Right lobe of liver (tissue), 6 donors: ENCODE measurements at regions not wholly inside any gene's neighbourhood (a gene's known extent, or its start where the extent isn't known, plus 50 kb on each side); places are given as distances from the start of the nearest gene placed in this dataset.

Experiments used
- ATAC-seq, 4 donors: fragments of 200-7000 bp; cut with Tn5 transposase; one replicate each; pipeline ENCODE4 v1.9.1; 2020; ENCODE audit warnings: mild to moderate bottlenecking in 4 of 4, moderate library complexity in 4 of 4
- DNase-seq, 3 donors: peaks; one replicate each; pipeline ENCODE4 v3.0.0-alpha.2; 2020
- H3K27ac ChIP-seq, 3 donors: fragments of 200-600 bp; one replicate each; pipeline ENCODE4 v1.8.0; 2022
- H3K27me3 ChIP-seq, 2 donors: fragments of 200-600 bp; one replicate each; pipeline ENCODE4 v1.8.0; 2022
- H3K36me3 ChIP-seq, 4 donors: fragments of 200-600 bp; sonication (generic) in 1 of 4; one replicate each; pipeline versions ENCODE4 v1.5.1 to v1.8.0; 2017 to 2022; ENCODE audit warnings: control low read depth in 1 of 4
- H3K4me1 ChIP-seq, 4 donors: fragments of 200-600 bp; sonication (generic) in 1 of 4; one replicate each; pipeline versions ENCODE4 v1.5.1 to v1.8.0; 2017 to 2022; ENCODE audit warnings: control low read depth in 1 of 4
- H3K4me3 ChIP-seq, 3 donors: fragments of 200-600 bp; one replicate each; pipeline ENCODE4 v1.8.0; 2022
- H3K9me3 ChIP-seq, 4 donors: fragments of 200-600 bp; sonication (generic) in 1 of 4; one replicate each; pipeline versions ENCODE4 v1.5.1 to v1.8.0; 2017 to 2022; ENCODE audit warnings: control low read depth in 1 of 4
- POLR2A ChIP-seq: fragments of 450-650 bp; IDR thresholded peaks from one replicate; pipeline ENCODE4 v1.6.1; 2017; ENCODE audit warnings: antibody characterized with exemption, mild to moderate bottlenecking
- WGBS: methylation state at CpG from one replicate; pipeline ENCODE4 v1.1.6; 2018; ENCODE audit warnings: low coverage, low lambda C conversion rate; ENCODE audit not compliant: insufficient coverage; ENCODE audit errors: missing lambda C conversion rate; 5-methylcytosine and 5-hydroxymethylcytosine counted together
- intact Hi-C, 2 donors: fragments of 100-400 bp; cut with DNase I; formaldehyde crosslinking; loops; one replicate each; pipeline versions ENCODE4 v1.11.2 to v1.14.1; 2022
- TF ChIP-seq, protein P1 (sequence below), 4 donors: fragments of 200-600 bp in 3 of 4; fragments of 450-650 bp in 1 of 4; IDR thresholded peaks; one replicate each; pipeline versions ENCODE4 v1.5.1 to v1.8.0; 2016 to 2022; ENCODE audit warnings: antibody characterized with exemption in 4 of 4, mild to moderate bottlenecking in 2 of 4
- donor health status: DM: no; HTN: yes; CAD: no.
- donor health status: DM: no; HTN: no; CAD: no.
- donor health status: DM: no; HTN: no; CAD: no.
- donor health status: DM: no; HTN: yes; CAD: no.
- donor health status: DM: no; HTN: yes; CAD: no.

DNA sequence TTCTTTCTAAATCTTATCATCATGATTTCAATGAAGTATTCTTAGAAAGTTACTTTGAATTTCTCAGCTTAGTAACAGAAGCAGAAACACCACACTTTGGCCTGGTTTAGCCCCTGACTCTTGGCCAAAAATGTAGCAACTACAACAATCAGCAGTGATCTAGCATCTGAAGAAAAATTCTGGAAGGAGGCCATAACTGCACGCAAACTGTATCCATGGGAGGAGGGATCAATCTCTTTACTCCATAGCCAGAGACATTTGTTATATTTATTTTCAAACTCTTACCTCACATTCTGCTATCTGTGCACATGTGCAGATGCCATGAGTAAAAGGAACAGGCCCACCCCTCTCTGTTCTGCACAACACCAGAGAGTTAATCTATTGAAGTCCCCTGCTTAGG lies 251.0 kb upstream of the P2RY1 start:
- no peaks in the 10 kb centered on the region for H3K36me3 ChIP-seq
- H3K4me3 ChIP-seq, result no peak overlapping the region
- intact Hi-C loops, result no loop called here
- no peaks in the 10 kb centered on the region for H3K27me3 ChIP-seq
- no peaks in the 10 kb centered on the region for H3K9me3 ChIP-seq
- ATAC-seq, result no peak
- 42% methylated on average over 1 of the region's 1 CpG for WGBS
- TF ChIP-seq, protein P1, sequence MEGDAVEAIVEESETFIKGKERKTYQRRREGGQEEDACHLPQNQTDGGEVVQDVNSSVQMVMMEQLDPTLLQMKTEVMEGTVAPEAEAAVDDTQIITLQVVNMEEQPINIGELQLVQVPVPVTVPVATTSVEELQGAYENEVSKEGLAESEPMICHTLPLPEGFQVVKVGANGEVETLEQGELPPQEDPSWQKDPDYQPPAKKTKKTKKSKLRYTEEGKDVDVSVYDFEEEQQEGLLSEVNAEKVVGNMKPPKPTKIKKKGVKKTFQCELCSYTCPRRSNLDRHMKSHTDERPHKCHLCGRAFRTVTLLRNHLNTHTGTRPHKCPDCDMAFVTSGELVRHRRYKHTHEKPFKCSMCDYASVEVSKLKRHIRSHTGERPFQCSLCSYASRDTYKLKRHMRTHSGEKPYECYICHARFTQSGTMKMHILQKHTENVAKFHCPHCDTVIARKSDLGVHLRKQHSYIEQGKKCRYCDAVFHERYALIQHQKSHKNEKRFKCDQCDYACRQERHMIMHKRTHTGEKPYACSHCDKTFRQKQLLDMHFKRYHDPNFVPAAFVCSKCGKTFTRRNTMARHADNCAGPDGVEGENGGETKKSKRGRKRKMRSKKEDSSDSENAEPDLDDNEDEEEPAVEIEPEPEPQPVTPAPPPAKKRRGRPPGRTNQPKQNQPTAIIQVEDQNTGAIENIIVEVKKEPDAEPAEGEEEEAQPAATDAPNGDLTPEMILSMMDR (IDR thresholded peaks at IDR 0.05), result no peak
- no peak for TF ChIP-seq POLR2A
- H3K4me1 ChIP-seq, result no peaks in the 10 kb centered on the region
- H3K27ac ChIP-seq, result no peak overlapping the region
- no peak for DNase-seq

- 91% methylated on average over 1 of the region's 4 CpGs for WGBS
- ATAC-seq, result no peak
- no peaks in the 10 kb centered on the region for H3K27me3 ChIP-seq
Measured at GRCh38 chr3:152586974-152587373, 248.0 kb upstream of the P2RY1 start.

GRCh38 chr3:152587861-152588260 lies 247.1 kb upstream of the P2RY1 start:
- TF ChIP-seq, protein P1 (IDR thresholded peaks at IDR 0.05), result no peak
- TF ChIP-seq POLR2A, result no peak
- no peak overlapping the region for H3K4me3 ChIP-seq
- DNase-seq (no peak), ATAC-seq (no peak)
- intact Hi-C loops, result no loop called here
- no peaks in the 10 kb centered on the region for H3K36me3 ChIP-seq
- H3K27ac ChIP-seq, result no peak overlapping the region
- H3K4me1 ChIP-seq, result no peaks in the 10 kb centered on the region
- 56% methylated on average over 1 of the region's 1 CpG for WGBS
- H3K9me3 ChIP-seq, result no peaks in the 10 kb centered on the region
- H3K27me3 ChIP-seq, result no peaks in the 10 kb centered on the region

More at GRCh38 chr3:152586974-152587373, 248.0 kb upstream of the P2RY1 start:
- intact Hi-C loops, result no loop called here
- Histone ChIP-seq H3K9me3 (no peaks in the 10 kb centered on the region), H3K4me3 (no peak overlapping the region), H3K4me1 (no peaks in the 10 kb centered on the region), H3K36me3 (no peaks in the 10 kb centered on the region), H3K27ac (no peak overlapping the region)
- TF ChIP-seq, protein P1 (IDR thresholded peaks at IDR 0.05), result no peak
- no peak for DNase-seq

- Histone ChIP-seq H3K36me3 (no peaks in the 10 kb centered on the region), H3K27ac (no peak overlapping the region), H3K9me3 (no peaks in the 10 kb centered on the region), H3K4me3 (no peak overlapping the region), H3K27me3 (no peaks in the 10 kb centered on the region), H3K4me1 (no peaks in the 10 kb centered on the region)
- no peak for DNase-seq
- intact Hi-C loops, result no loop called here
- TF ChIP-seq, protein P1 (IDR thresholded peaks at IDR 0.05), result no peak
- no peak for TF ChIP-seq POLR2A
- 29% methylated on average over 2 of the region's 2 CpGs for WGBS
- ATAC-seq, result peak in 2 of 4 donors; percentile 42 to 44
Measured at GRCh38 chr3:152589644-152590043, 245.3 kb upstream of the P2RY1 start.

GRCh38 chr3:152591515-152591914 lies 243.4 kb upstream of the P2RY1 start:
- DNase-seq (no peak), ATAC-seq (peak in 1 of 4 donors; percentile 43)
- Histone ChIP-seq H3K9me3 (no peaks in the 10 kb centered on the region), H3K27ac (no peak overlapping the region), H3K27me3 (no peaks in the 10 kb centered on the region), H3K4me3 (no peak overlapping the region), H3K4me1 (peaks cover 0 to 4% (median 0%) of the 10 kb centered on the region in 4 donors), H3K36me3 (no peaks in the 10 kb centered on the region)
- 29% methylated on average over 2 of the region's 2 CpGs for WGBS
- no peak for TF ChIP-seq POLR2A
- intact Hi-C loops, result no loop called here
